Esophagus muscularis mucosa (tissue), 4 donors: ENCODE measurements at regions not wholly inside any gene's neighbourhood (a gene's known extent, or its start where the extent isn't known, plus 50 kb on each side); places are given as distances from the start of the nearest gene placed in this dataset.

Experiments used
- CTCF ChIP-seq, 3 experiments: fragments of 200-600 bp in 2 of 3; fragments of 450-650 bp in 1 of 3; sonication (generic) in 2 of 3; IDR thresholded peaks; one replicate each; pipeline ENCODE4 v1.5.1; 2017 to 2019; ENCODE audit warnings: antibody characterized with exemption in 3 of 3, mild to moderate bottlenecking in 2 of 3, moderate library complexity in 1 of 3
- EP300 ChIP-seq: sonication (generic); formaldehyde crosslinking; IDR thresholded peaks from one replicate; pipeline ENCODE4 v1.6.1; 2017; ENCODE audit warnings: antibody characterized with exemption
- POLR2A ChIP-seq: fragments of 450-650 bp; IDR thresholded peaks from one replicate; pipeline ENCODE4 v1.6.1; 2017; ENCODE audit warnings: antibody characterized with exemption, moderate library complexity, mild to moderate bottlenecking, low read depth
- POLR2AphosphoS5 ChIP-seq, 2 donors: sonication (generic); formaldehyde crosslinking; IDR thresholded peaks; one replicate each; pipeline ENCODE4 v1.6.1; 2017; ENCODE audit warnings: antibody characterized with exemption in 2 of 2

- TF ChIP-seq CTCF (IDR thresholded peaks at IDR 0.05) (no peak), POLR2AphosphoS5 (IDR thresholded peaks at IDR 0.05) (no peak), POLR2A (no peak), EP300 (no peak)
Observed at GRCh38 chr5:8241558-8241957, 372.6 kb downstream of the MTRR start.
